Stimulated activated CD8-positive, alpha-beta memory T cell treated with anti-CD3 and anti-CD28 coated beads, Interleukin-12 subunit alpha, Interleukin-12 subunit beta, amount 100 ng/mL, for 4 hours (primary cell): ENCODE measurements at regions not wholly inside any gene's neighbourhood (a gene's known extent, or its start where the extent isn't known, plus 50 kb on each side); places are given as distances from the start of the nearest gene placed in this dataset.
"Not testable (repeated sequence)": the region's sequence is repeated elsewhere in the genome, so short reads cannot be mapped to it uniquely, and the experiment has no call there.

Experiments
- DNase-seq: peaks from one replicate; pipeline ENCODE4 v3.0.0-alpha.2; 2020; ENCODE audit warnings: low read depth

DNA sequence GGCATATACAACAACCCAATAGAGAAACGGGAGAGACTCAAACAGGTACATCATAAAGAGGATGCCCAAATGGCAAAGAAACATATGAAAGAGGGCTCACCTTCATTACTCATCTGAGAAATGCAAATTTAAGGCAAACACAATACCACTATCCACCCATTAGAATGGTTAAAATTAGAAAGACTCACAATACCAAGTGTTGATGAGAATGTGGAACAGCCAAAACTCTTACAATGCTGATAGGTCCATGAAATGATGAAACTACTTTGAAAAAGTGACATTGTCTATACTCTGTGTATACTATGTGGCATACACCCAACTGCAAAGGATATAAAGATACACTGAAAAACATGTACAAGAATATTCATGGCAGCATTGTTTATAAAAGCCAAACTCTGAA, 96.2 kb upstream of the TSHZ3 start:
- DNase-seq = no peak

GRCh38 chr19:31448221-31448657, 99.0 kb upstream of the TSHZ3 start:
- DNase-seq = no peak

GRCh38 chr19:31449379-31449778, 100.1 kb upstream of the TSHZ3 start:
- no peak for DNase-seq

GRCh38 chr19:31450696-31451095, 101.5 kb upstream of the TSHZ3 start:
- DNase-seq = no peak

DNA sequence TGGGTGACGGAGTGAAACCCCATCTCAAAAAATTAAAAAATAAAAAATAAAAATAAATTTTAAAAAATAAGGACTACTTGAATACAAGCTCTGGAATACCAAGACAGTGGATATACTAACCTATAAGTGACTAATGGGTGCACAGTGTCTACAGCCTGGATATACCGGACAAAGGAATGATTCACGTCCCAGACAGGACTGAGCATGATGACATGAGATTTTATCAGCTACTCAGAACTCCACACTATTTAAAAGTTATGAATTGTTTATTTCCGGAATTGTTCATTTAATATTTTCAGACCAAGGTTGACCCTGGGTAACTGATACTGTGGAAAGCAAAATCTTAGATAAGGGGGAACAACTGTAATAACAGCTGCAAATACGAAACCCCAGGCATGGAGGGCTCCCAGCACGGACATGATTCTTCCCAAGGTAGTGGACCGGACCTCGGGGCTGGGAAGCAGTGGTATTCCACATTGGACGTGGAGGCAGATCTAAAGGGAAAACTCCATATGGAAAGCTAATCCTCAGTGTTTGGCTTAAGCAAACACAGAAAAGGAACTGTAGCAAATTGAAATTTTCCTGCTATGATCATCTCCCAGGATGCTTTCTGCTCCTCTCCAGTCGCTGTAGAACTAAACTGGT, 102.6 kb upstream of the TSHZ3 start:
- no peak for DNase-seq

GRCh38 chr19:31459430-31459829, 110.2 kb upstream of the TSHZ3 start:
- DNase-seq = no peak

DNA sequence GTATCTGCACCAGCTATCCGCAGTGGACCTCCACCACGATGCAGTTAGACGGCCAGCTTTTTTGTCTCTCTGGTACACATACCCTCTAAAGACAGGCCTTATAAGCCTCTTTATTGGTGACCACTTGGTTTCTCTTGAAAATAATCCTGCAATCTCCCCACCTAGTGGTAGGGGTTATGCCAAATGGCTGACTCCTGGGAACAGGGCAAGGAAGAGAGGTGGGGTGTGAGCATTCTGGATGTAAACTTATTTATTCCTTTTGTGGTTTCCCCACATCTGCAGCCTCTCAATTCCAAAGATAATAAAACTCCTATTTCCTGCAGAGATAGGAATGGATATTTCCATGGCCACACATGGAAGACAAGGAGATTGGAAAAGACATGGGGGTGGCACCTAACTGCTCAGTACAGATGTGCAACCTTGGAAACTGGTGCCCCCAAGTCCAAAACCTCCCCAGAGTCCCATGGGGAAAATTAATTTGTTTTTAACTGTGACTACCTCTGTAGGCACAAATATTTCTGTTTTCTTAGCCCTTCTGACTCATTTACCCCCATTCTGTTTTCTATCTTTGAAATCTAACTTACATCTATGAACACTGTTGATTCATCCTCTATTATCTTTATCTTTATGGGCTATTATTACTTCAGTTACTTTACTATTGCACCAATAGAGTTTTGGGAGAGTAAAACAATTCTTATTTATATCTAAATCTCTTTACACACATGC, 112.7 kb upstream of the TSHZ3 start:
- DNase-seq = no peak

DNA sequence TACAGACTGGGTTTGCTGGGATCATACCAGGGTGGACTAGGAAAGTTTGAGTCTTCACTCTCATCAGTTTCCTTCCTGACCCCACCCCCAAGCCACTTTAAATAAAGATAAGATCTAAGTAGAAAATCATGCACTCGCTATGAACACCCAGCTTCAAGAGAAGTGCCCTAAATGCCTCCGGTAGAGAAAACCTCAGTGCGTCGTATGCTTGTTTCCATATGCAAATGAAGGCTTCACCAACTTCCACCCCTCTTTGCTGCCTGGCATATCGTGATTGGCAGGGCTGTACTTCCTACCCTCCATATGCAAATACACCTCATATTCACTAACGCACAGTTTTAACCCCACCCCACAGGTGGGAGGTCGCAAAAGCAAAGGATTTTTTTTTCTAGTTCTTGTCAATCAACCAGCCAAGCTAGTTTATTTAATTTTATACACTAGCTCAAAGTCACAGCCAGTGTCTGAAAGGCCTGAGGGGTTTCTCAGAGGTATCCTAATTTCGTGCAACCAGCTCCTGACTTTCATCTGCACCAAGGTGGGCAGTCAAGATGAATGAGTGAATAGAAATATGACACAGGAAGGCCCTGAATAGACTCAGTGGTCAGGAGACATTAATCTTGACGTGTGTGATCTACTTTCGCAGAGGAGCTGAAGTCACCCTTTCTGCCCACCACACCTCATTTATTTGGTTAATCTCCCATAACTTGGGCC, 121.1 kb upstream of the TSHZ3 start:
- no peak for DNase-seq

GRCh38 chr19:31470952-31471351, 121.7 kb upstream of the TSHZ3 start:
- DNase-seq = no peak

DNA sequence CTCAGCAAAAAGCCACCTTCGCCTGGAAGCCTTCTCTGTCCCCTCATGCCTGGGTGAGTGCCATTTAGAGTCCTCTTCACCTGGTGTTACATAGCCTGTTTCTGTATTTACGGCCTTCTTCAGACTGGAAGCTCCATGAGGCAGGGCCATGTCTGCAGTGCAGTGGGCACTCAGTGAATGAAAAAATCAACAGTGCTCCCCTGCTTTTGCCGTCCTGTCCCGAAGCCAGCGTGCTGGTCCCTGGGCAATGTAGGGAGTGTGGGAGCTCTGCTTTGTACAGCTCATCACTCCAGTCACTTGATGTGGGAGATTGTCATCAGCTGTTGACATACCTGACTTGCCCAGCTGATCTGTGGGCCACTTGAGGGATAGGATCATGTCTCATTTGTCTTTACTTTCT, 129.0 kb upstream of the TSHZ3 start:
- no peak for DNase-seq

- DNase-seq = no peak
Observed at GRCh38 chr19:31483226-31483857, 134.1 kb upstream of the TSHZ3 start.

DNA sequence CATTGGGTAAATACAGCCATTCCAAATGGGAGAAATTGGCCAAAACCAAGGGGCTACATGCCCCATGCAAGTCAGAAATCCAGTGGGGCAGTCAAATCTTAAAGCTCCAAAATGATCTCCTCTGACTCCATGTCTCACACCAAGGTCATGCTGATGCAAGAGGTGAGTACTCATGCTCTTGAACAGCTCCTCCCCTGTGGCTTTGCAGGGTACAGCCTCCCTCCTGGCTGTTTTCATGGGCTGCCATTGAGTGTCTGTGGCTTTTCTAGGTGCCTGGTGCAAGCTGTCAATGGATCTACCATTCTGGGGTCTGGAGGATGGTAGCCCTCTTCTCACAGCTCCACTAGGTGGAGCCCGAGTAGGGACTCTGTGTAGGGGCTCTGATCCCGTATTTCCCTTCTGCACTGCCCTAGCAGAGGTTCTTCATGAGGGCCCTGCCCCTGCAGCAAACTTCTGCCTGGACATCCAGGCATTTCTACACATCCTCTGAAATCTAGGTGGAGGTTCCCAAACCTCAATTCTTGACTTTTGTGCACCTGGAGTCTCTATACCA, 135.7 kb upstream of the TSHZ3 start:
- DNase-seq = not testable (repeated sequence)

- DNase-seq = no peak
Observed at GRCh38 chr19:31485472-31485871, 136.2 kb upstream of the TSHZ3 start.

DNA sequence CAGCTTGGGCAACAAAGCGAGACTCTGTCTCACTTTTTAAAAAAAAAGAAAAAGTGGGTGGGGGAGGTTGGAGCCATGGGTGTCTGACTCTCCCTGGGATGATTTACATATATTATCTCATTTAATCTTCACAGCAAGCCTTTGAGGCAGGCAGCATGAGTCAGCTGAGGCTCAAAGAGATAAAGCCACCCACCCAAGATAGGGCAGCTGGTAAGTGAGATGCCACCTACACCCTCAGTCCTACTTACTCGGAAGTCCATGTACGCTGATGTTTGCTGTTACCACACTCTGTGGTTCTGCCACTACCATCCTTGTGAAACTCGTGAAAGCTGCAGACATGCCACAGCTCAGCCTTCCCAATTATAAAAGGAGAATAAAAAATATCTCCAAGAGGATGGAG, 142.0 kb upstream of the TSHZ3 start:
- no peak for DNase-seq

DNA sequence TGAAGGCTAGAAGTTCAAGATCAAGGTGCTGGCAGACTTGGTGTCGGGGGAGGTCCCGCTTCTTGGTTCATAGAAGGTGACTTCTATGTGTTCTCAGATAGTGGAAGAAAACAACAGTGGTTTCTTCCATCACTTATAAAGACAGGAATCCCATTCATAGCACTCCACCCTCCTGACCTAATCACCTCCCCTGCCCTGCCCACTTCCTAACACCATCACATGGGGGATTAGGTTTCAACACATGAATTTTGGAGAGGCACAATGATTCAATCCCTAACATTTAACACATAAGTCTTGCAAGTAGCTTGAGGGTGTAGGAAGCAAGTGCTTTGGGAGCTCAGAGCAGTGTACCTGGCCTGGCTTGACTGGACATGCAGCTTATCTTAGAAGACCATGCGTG, 142.8 kb upstream of the TSHZ3 start:
- DNase-seq = no peak

DNA sequence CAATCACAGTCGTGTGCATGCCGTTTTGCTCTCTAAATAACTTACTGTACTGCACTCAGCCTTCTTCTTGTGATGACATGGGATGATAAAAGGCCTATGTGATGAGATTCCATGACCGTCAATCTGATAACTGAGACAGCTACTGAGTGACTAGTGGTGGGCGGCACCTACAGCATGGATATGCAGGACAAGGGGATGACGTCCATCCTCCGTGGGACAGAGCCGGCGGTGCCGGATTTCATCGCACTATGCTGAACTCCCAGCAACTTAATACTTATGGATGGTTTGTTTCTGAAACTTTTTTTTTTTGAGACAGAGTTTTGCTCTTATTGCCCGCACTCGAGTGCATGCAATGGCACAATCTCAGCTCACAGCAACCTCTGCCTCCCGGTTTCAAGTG, 146.8 kb upstream of the TSHZ3 start:
- no peak for DNase-seq

GRCh38 chr19:31497709-31498108, 148.5 kb upstream of the TSHZ3 start:
- no peak for DNase-seq

- no peak for DNase-seq
Observed at GRCh38 chr19:31498781-31499180, 149.5 kb upstream of the TSHZ3 start.

DNA sequence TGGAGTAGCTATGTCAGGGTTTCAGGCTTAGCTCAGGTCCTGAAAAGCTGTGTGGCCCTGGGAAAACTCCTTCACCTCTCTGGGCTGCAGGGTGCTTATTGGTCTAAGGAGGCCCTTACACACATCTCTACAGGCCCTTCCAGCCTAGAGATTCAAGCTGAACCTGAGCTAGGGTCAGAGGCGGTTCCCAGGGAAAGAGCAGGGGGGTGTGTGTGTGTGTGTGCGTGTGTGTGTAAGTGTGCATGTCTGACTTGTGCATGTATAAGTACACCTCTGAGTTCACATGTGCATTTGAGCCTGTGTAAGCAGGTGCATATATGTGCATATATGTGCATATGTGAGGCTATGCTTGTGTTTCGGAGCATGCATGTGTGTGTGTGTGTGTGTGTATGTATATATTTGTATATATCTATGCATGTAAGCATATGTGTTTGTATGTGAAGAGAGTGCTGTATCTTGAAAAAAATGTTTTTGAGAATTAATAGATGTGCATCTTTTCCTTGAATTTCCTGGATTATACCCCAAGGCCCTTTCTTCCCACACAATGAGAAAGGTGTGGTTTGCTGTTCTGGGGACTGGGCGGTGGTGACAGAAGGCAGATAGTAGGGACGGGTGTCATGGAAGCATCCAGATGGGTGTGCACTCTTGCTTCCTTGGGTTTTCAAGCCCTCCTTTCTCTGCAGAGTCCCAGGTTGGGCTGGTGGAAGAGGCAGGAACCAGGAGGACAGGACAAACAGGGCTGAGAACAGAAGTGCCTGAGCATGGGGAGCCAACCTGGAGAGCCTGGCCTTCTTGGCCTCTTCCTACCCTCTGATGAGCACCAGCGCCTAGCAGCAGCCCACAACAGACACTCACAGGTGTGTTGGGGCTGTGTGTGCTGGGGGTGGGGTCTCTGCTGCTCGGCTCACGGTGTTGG, 150.3 kb upstream of the TSHZ3 start:
- DNase-seq = no peak

- DNase-seq = no peak
Observed at GRCh38 chr19:31500197-31500830, 151.1 kb upstream of the TSHZ3 start.

DNA sequence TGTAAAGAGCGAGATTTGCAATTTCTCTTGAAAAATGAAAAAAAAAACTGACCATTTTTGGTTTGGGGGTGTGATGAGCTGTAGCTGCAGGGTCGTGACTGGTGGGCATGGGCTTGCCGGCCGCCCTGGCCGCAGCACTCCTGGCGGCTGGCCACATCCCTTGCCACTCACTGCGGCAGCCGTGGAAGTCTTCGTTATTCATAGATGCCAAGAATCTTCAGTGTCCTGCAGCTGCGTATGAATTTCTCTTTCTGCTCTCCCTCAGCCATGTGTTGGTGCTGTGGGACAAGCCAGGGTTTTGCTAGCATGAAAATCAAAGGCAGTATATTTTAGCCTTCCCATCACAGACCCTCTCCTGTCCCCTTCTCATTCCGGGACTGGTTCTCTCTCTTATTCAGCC, 151.7 kb upstream of the TSHZ3 start:
- DNase-seq = no peak
